SK-N-SH (cell line): ENCODE measurements at regions not wholly inside any gene's neighbourhood (a gene's known extent, or its start where the extent isn't known, plus 50 kb on each side); places are given as distances from the start of the nearest gene placed in this dataset.

Experiments
- CTCF ChIA-PET: fragments of 300-600, 350-600 bp; formaldehyde crosslinking; extraction: SDS; loops from one replicate; lab custom pipeline; 2021; lab: Yijun Ruan, JAX
- POLR2A ChIA-PET: fragments of 350-600 bp; sonication (Branson Sonifier 250); formaldehyde crosslinking; extraction: SDS; loops from one replicate; lab custom pipeline; 2020; ENCODE audit warnings: antibody characterized with exemption, inconsistent platforms; lab: Yijun Ruan, JAX
- DNase-seq: peaks from one replicate; pipeline ENCODE4 v3.0.0; 2012
- H2AFZ ChIP-seq: fragments of 200-600 bp; sonication (generic); 2 replicates; pipeline ENCODE4 v1.8.1; 2016; ENCODE audit warnings: antibody characterized with exemption, mild to moderate bottlenecking, low read depth
- H3F3A ChIP-seq: fragments of 200-600 bp; sonication (generic); replicated peaks from 2 replicates; pipeline ENCODE3; 2016; ENCODE audit warnings: antibody characterized with exemption, mild to moderate bottlenecking; ENCODE audit not compliant: insufficient read depth
- H3K27ac ChIP-seq, 2 experiments: fragments of 200-500 bp in 1 of 2; fragments of 200-600 bp in 1 of 2; sonication (Bioruptor generic) in 1 of 2; sonication (generic), shearing (Covaris generic) in 1 of 2; 2 replicates each; pipeline versions ENCODE4 v1.5.1 to v1.6.1; 2014 to 2016; ENCODE audit warnings: low read depth in 2 of 2, inconsistent platforms in 1 of 2, low read length in 1 of 2, mild to moderate bottlenecking in 1 of 2, mixed read lengths in 1 of 2
- H3K27me3 ChIP-seq: fragments of 200-600 bp; sonication (generic), shearing (Covaris generic); 2 replicates; pipeline ENCODE4 v1.6.1; 2016; ENCODE audit warnings: mixed run types; ENCODE audit not compliant: insufficient read depth
- H3K36me3 ChIP-seq, 2 experiments: fragments of 200-500 bp in 1 of 2; fragments of 200-600 bp in 1 of 2; sonication (Bioruptor generic) in 1 of 2; sonication (generic) in 1 of 2; replicated peaks in 1 of 2; 2 replicates each; pipeline versions ENCODE3 to v1.5.1; 2014 to 2016; ENCODE audit warnings: low read length in 1 of 2, mild to moderate bottlenecking in 1 of 2; ENCODE audit not compliant: insufficient read depth in 2 of 2, control insufficient read depth in 1 of 2
- H3K4me1 ChIP-seq, 2 experiments: fragments of 200-500 bp in 1 of 2; fragments of 200-600 bp in 1 of 2; sonication (Bioruptor generic) in 1 of 2; sonication (generic), shearing (Covaris generic) in 1 of 2; 2 replicates each; pipeline versions ENCODE4 v1.5.1 to v1.6.1; 2014 to 2016; ENCODE audit warnings: low read depth in 1 of 2, low read length in 1 of 2, mixed run types in 1 of 2; ENCODE audit not compliant: insufficient read depth in 2 of 2, control insufficient read depth in 1 of 2
- H3K4me2 ChIP-seq: fragments of 200-600 bp; sonication (generic), shearing (Covaris generic); 2 replicates; pipeline ENCODE4 v1.6.1; 2017; ENCODE audit warnings: mixed run types
- H3K4me3 ChIP-seq, 2 experiments: fragments of 200-500 bp in 1 of 2; fragments of 200-600 bp in 1 of 2; sonication (Bioruptor generic) in 1 of 2; sonication (generic), shearing (Covaris generic) in 1 of 2; 2 replicates each; pipeline versions ENCODE4 v1.5.1 to v1.8.1; 2014 to 2016; ENCODE audit warnings: low read depth in 2 of 2, inconsistent platforms in 1 of 2, low read length in 1 of 2, mild to moderate bottlenecking in 1 of 2, mixed read lengths in 1 of 2, moderate library complexity in 1 of 2
- H3K79me2 ChIP-seq: fragments of 200-600 bp; sonication (generic); 2 replicates; pipeline ENCODE4 v1.8.1; 2017; ENCODE audit warnings: mild to moderate bottlenecking; ENCODE audit not compliant: insufficient read depth
- H3K9ac ChIP-seq: fragments of 200-600 bp; sonication (generic); 2 replicates; pipeline ENCODE4 v1.6.1; 2017; ENCODE audit warnings: mixed run types
- H3K9me2 ChIP-seq: fragments of 200-600 bp; sonication (generic); 2 replicates; pipeline ENCODE4 v1.6.1; 2017; ENCODE audit warnings: mixed run types
- H3K9me3 ChIP-seq: fragments of 200-600 bp; sonication (generic); 2 replicates; pipeline ENCODE4 v1.6.1; 2017; ENCODE audit warnings: mixed run types, mild to moderate bottlenecking, moderate library complexity
- H4K20me1 ChIP-seq: fragments of 200-600 bp; sonication (generic); 2 replicates; pipeline ENCODE4 v1.6.1; 2017; ENCODE audit warnings: mild to moderate bottlenecking, mixed run types; ENCODE audit not compliant: insufficient read depth
- ELF1 ChIP-seq: IDR thresholded peaks from 2 replicates; pipeline ENCODE4 v1.4.0; 2012
- FOSL2 ChIP-seq: IDR thresholded peaks from 2 replicates; pipeline ENCODE4 v1.4.0; 2012; ENCODE audit warnings: low read depth, mild to moderate bottlenecking, moderate library complexity, borderline replicate concordance
- GABPA ChIP-seq: IDR thresholded peaks from 2 replicates; pipeline ENCODE4 v1.4.0; 2012; ENCODE audit warnings: low read depth, mild to moderate bottlenecking
- IRF3 ChIP-seq: fragments of 150-350 bp; IDR thresholded peaks from 2 replicates; pipeline ENCODE4 v1.6.1; 2016; ENCODE audit warnings: mild to moderate bottlenecking, low read depth, low read length
- MEF2A ChIP-seq: IDR thresholded peaks from 2 replicates; pipeline ENCODE4 v1.4.0; 2012; ENCODE audit warnings: low read depth, borderline replicate concordance
- NFIC ChIP-seq: IDR thresholded peaks from 2 replicates; pipeline ENCODE4 v1.4.0; 2012; ENCODE audit warnings: borderline replicate concordance
- RCOR1 ChIP-seq: fragments of 150-350 bp; IDR thresholded peaks from 2 replicates; pipeline ENCODE4 v1.6.1; 2017; ENCODE audit warnings: antibody characterized with exemption, low read length
- REST ChIP-seq: IDR thresholded peaks from 2 replicates; pipeline ENCODE4 v1.6.1; 2012; ENCODE audit warnings: mild to moderate bottlenecking, low read depth, low read length, moderate library complexity
- USF1 ChIP-seq: IDR thresholded peaks from 2 replicates; pipeline ENCODE4 v1.4.0; 2012; ENCODE audit warnings: low read depth, borderline replicate concordance
- USF2 ChIP-seq: fragments of 150-350 bp; IDR thresholded peaks from 2 replicates; pipeline ENCODE4 v1.6.1; 2017; ENCODE audit warnings: antibody characterized with exemption, low read length, low read depth, borderline replicate concordance
- ZBTB33 ChIP-seq: IDR thresholded peaks from 2 replicates; pipeline ENCODE4 v1.4.0; 2012; ENCODE audit warnings: low read depth, borderline replicate concordance
- WGBS: methylation state at CpG from one replicate; pipeline ENCODE4 v1.1.6; 2017; ENCODE audit warnings: low lambda C conversion rate; 5-methylcytosine and 5-hydroxymethylcytosine counted together

GRCh38 chr7:91811236-91811635, 69.3 kb downstream of the MTERF1 start:
- Histone ChIP-seq H3K4me2 (no peak overlapping the region), H3F3A (no peaks in the 10 kb centered on the region), H4K20me1 (no peaks in the 10 kb centered on the region), H3K36me3 (no peaks in the 10 kb centered on the region), H3K4me3 (no peak overlapping the region), H3K27ac (no peak overlapping the region), H3K9me2 (no peaks in the 10 kb centered on the region), H3K9ac (no peak overlapping the region), H2AFZ (no peak overlapping the region), H3K27me3 (no peaks in the 10 kb centered on the region), H3K4me1 (no peaks in the 10 kb centered on the region), H3K9me3 (no peaks in the 10 kb centered on the region)
- DNase-seq: no peak
- POLR2A ChIA-PET: no interaction called here
- CTCF ChIA-PET: interaction anchor here (6.0 kb wide), 1 partner anchor 19 kb away, joined by 28 read pairs; no protein-coding TSS in a partner anchor
- 24% methylated on average over 3 of the region's 3 CpGs for WGBS
- no peak for TF ChIP-seq ZBTB33
- TF ChIP-seq FOSL2: no peak
- TF ChIP-seq RCOR1: no peak
- no peak for TF ChIP-seq IRF3
- no peak for TF ChIP-seq NFIC
- no peak for TF ChIP-seq ELF1
- TF ChIP-seq MEF2A: no peak
- no peak for TF ChIP-seq USF2
- no peak for TF ChIP-seq USF1
- TF ChIP-seq GABPA: no peak
- no peak for TF ChIP-seq REST
- TF ChIP-seq, all 33 proteins: peak for 0
- H3K79me2 ChIP-seq: no peaks in the 10 kb centered on the region
